PFSK-1 (cell line): ENCODE measurements at regions not wholly inside any gene's neighbourhood (a gene's known extent, or its start where the extent isn't known, plus 50 kb on each side); places are given as distances from the start of the nearest gene placed in this dataset.

Source experiments
- POLR2AphosphoS5 ChIP-seq: IDR thresholded peaks from 2 replicates; pipeline ENCODE4 v1.6.1; 2012; ENCODE audit warnings: low read depth, mild to moderate bottlenecking, control low read depth, low read length, moderate library complexity
- REST ChIP-seq, 2 experiments: IDR thresholded peaks; 2 replicates each; pipeline versions ENCODE4 v1.6.1 to v1.8.0; 2011 to 2012; ENCODE audit warnings: low read depth in 2 of 2, low read length in 2 of 2, control low read depth in 1 of 2, inconsistent platforms in 1 of 2, mild to moderate bottlenecking in 1 of 2, moderate library complexity in 1 of 2; ENCODE audit not compliant: insufficient read depth in 1 of 2
- SIN3A ChIP-seq: IDR thresholded peaks from 2 replicates; pipeline ENCODE4 v1.6.1; 2012; ENCODE audit warnings: mild to moderate bottlenecking, low read length, moderate library complexity, borderline replicate concordance; ENCODE audit not compliant: insufficient read depth
- TAF1 ChIP-seq: IDR thresholded peaks from 2 replicates; pipeline ENCODE4 v1.6.1; 2012; ENCODE audit warnings: low read length, control low read depth, borderline replicate concordance; ENCODE audit not compliant: insufficient read depth

GRCh38 chr6:139922236-139922635, 547.8 kb upstream of the CITED2 start:
- no peak for TF ChIP-seq TAF1
- TF ChIP-seq POLR2AphosphoS5, result no peak
- TF ChIP-seq SIN3A, result no peak
- no peak for TF ChIP-seq REST (IDR thresholded peaks at IDR 0.05; ENCODE audit: insufficient read depth in 1 of 2, low read depth in 2 of 2, low read length in 2 of 2)
